ENCODE measurements at regions not wholly inside any gene's neighbourhood (a gene's known extent, or its start where the extent isn't known, plus 50 kb on each side); places are given as distances from the start of the nearest gene placed in this dataset.
"Not testable (repeated sequence)": the region's sequence is repeated elsewhere in the genome, so short reads cannot be mapped to it uniquely, and the experiment has no call there.

DNA sequence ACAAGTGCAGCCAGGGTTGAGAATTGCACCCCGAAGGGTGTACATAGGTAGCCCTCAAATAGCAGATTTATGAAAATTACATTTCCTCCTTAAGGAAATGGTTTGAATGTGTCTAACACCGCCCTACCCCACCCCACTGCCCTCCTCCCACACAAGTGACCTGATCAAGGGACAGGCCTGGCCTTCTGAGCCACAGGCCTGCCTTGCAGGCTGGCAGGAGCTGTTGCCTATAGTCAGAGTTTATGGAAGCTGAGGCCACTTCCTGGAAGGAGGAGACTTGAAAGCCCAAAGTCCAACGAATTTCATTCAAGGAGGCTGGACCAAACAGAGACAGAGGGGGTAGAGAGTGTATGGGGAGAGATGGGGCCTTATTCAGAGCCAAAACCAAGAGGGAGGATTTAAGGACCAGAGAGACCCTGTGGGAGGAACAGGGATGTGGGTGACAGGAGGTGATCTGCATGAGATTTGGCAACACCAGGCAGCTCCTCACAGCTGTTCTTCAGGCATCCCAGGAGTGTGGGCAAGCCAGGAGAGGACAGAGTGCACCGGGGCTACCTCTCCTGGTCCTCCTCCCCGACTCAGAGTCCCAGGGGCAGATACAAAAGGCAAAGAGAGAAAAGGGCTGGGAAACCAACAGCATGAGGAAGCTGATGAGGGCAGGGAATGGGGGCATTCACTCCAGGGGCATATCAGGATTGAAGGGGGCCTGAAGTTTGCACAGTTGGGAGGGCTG lies 100.4 kb upstream of the HES1 start:
- DNase-seq: no peak
- intact Hi-C loops (cut with micrococcal nuclease): no loop called here
- TF ChIP-seq, protein P1, sequence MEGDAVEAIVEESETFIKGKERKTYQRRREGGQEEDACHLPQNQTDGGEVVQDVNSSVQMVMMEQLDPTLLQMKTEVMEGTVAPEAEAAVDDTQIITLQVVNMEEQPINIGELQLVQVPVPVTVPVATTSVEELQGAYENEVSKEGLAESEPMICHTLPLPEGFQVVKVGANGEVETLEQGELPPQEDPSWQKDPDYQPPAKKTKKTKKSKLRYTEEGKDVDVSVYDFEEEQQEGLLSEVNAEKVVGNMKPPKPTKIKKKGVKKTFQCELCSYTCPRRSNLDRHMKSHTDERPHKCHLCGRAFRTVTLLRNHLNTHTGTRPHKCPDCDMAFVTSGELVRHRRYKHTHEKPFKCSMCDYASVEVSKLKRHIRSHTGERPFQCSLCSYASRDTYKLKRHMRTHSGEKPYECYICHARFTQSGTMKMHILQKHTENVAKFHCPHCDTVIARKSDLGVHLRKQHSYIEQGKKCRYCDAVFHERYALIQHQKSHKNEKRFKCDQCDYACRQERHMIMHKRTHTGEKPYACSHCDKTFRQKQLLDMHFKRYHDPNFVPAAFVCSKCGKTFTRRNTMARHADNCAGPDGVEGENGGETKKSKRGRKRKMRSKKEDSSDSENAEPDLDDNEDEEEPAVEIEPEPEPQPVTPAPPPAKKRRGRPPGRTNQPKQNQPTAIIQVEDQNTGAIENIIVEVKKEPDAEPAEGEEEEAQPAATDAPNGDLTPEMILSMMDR (IDR thresholded peaks at IDR 0.05; ENCODE audit: borderline replicate concordance): no peak
- no peaks in the 10 kb centered on the region for H3K4me1 ChIP-seq
- no peak overlapping the region for H3K27ac ChIP-seq (replicated peaks)
- H3K9me3 ChIP-seq (replicated peaks): no peaks in the 10 kb centered on the region
- H3K4me3 ChIP-seq: no peak overlapping the region
- H3K36me3 ChIP-seq: no peaks in the 10 kb centered on the region
- peaks cover 34% of the 10 kb centered on the region for H3K27me3 ChIP-seq (ENCODE audit: low read depth)

DNA sequence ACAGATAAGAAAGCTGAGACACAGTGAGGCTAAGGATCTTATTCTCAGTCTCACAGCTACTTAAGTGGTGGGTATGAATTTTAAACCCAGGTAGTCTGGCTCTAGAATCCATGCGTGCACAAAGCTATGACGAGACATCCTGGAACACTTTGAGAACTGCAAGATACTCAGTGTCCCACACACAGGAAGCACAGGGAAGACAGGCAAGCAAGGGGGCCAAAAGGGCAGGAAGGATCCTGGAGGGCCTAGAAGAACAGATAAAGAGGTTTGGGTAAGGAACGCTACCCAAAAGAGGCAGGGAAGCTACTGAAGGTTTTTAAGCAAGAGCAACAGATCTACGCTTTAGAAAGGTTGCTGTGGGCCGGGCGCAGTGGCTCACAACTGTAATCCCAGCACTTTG lies 99.1 kb upstream of the HES1 start:
- no peak for DNase-seq
- no peaks in the 10 kb centered on the region for H3K9me3 ChIP-seq (replicated peaks)
- no peak overlapping the region for H3K27ac ChIP-seq (replicated peaks)
- H3K4me3 ChIP-seq: no peak overlapping the region
- H3K36me3 ChIP-seq: no peaks in the 10 kb centered on the region
- intact Hi-C loops (cut with micrococcal nuclease): no loop called here
- TF ChIP-seq, protein P1 (IDR thresholded peaks at IDR 0.05; ENCODE audit: borderline replicate concordance): no peak
- no peaks in the 10 kb centered on the region for H3K4me1 ChIP-seq
- H3K27me3 ChIP-seq (ENCODE audit: low read depth): peaks cover 31% of the 10 kb centered on the region

DNA sequence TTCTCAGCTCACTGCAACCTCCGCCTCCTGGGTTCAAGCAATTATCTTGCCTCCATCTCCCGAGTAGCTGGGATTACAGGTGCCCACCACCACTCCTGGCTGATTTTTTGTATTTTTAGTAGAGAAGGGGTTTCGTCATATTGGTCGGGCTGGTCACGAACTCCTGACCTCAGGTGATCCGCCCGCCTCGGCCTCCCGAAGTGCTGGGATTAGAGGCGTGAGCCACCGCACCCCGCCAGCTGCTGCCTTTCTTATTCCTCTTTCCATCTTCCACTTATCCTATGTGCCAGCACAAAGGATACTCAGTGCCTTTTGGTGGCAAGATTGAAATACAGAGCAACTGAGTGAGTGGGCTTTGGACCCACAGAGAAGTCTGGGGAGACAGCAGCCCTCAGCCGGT lies 97.6 kb upstream of the HES1 start:
- H3K4me1 ChIP-seq; H3K4me3 ChIP-seq; H3K27ac ChIP-seq (replicated peaks); DNase-seq; intact Hi-C loops (cut with micrococcal nuclease); H3K9me3 ChIP-seq (replicated peaks); H3K36me3 ChIP-seq: not testable (repeated sequence)
- peaks cover 27% of the 10 kb centered on the region for H3K27me3 ChIP-seq (ENCODE audit: low read depth)

DNA sequence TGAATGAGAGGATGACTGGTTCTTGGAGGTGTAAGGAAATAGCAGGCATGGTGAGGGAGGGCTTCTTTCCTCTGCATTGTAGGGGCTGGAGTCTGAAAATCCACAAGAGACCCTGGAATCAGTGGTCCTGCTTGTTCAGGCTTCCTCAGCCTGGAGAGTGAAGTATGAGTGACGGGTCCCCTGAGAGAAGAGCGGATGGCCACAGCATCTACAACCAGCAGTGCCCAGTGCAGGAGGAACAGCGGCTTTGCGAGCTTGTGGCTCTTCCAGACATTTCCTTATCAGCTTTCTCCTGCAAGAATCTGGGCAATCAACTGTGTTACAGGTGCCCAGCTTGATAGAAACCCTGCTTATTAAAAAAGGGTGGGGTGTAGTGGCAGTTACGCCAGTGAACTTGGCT lies 97.0 kb upstream of the HES1 start:
- no peaks in the 10 kb centered on the region for H3K4me1 ChIP-seq
- H3K27me3 ChIP-seq (ENCODE audit: low read depth): peaks cover 25% of the 10 kb centered on the region
- H3K9me3 ChIP-seq (replicated peaks): no peaks in the 10 kb centered on the region
- no peak overlapping the region for H3K27ac ChIP-seq (replicated peaks)
- DNase-seq: no peak
- intact Hi-C loops (cut with micrococcal nuclease): no loop called here
- H3K36me3 ChIP-seq: no peaks in the 10 kb centered on the region
- no peak overlapping the region for H3K4me3 ChIP-seq
- TF ChIP-seq, protein P1 (IDR thresholded peaks at IDR 0.05; ENCODE audit: borderline replicate concordance): no peak

DNA sequence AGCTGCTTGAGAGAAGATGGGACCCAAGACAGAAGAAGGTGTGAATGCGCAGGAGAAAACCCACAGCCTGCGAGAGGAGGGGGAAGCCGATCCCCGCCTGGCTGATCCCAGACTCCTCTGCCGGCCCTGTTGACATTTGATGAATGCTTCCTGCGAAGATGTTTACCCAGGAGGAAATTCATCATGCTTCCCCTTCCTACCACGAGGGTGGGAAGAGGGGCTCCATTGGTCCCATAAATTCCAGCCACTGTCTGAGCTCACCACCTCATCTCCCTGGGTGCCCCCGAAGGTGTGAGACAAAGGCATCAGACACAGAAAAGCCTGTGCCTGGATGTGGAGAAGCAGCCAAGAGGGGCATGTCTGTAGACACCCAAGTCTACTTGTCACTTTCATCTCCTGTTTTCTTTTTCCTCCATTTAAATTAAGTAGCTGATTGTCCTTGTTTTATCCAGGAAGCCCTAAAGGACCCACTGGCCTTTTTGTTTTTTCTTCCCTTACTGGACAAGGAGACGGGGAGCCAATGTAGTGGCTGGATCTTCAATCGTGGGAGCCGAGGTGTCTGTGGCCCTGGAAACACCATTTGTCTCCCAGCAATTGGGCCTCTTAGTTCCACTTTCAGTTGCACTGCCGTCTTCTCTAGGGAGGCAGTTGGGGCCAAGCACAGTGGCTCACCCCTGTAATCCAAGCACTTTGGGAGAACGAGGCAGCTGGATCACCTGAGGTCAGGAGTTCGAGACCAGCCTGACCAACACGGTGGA lies 95.3 kb upstream of the HES1 start:
- no peak overlapping the region for H3K4me3 ChIP-seq
- no peak for DNase-seq
- H3K4me1 ChIP-seq: no peaks in the 10 kb centered on the region
- no peaks in the 10 kb centered on the region for H3K9me3 ChIP-seq (replicated peaks)
- intact Hi-C loops (cut with micrococcal nuclease): no loop called here
- H3K27me3 ChIP-seq (ENCODE audit: low read depth): peaks cover 22% of the 10 kb centered on the region
- H3K27ac ChIP-seq (replicated peaks): no peak overlapping the region
- H3K36me3 ChIP-seq: no peaks in the 10 kb centered on the region
- TF ChIP-seq, protein P1 (IDR thresholded peaks at IDR 0.05; ENCODE audit: borderline replicate concordance): no peak

DNA sequence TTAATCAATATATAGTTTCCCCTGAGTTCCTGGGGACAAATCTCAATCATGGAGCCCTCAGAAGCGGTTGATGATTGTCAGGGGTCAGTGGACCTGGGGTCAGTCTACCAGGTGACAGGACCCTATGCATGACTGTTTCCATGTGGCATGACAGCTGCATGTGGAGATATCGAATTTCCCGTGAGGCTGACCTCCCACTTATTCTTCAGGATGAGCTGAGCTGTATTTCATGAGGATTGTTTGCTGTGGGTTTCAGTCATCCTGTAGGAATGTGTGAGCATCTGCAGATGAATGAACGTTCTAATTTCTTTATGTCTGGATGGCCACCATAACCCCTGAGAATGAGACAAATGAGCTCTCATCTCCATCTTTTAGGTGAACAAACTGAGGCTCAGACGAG lies 93.0 kb upstream of the HES1 start:
- peaks cover 22% of the 10 kb centered on the region for H3K27me3 ChIP-seq (ENCODE audit: low read depth)
- no peak overlapping the region for H3K4me3 ChIP-seq
- H3K36me3 ChIP-seq: no peaks in the 10 kb centered on the region
- H3K4me1 ChIP-seq: peaks cover 15% of the 10 kb centered on the region
- H3K27ac ChIP-seq (replicated peaks): no peak overlapping the region
- intact Hi-C loops (cut with micrococcal nuclease): no loop called here
- H3K9me3 ChIP-seq (replicated peaks): no peaks in the 10 kb centered on the region
- TF ChIP-seq, protein P1 (IDR thresholded peaks at IDR 0.05; ENCODE audit: borderline replicate concordance): no peak
- no peak for DNase-seq

Measured in left ventricle myocardium inferior (tissue), 1 donor.